Adrenal gland (tissue), 9 donors: ENCODE measurements at regions not wholly inside any gene's neighbourhood (a gene's known extent, or its start where the extent isn't known, plus 50 kb on each side); places are given as distances from the start of the nearest gene placed in this dataset.

ENCODE experiments used
- DNase-seq, 7 donors: peaks; one replicate each; pipeline ENCODE4 v3.0.0-alpha.2; 2019 to 2020
- H3K27ac ChIP-seq, 5 donors: fragments of 200-600 bp; sonication (generic) in 4 of 5; 1 replicate in 3 of 5; 2 replicates in 2 of 5; pipeline versions ENCODE4 v1.5.1 to v1.8.0; 2016 to 2020; ENCODE audit warnings: mild to moderate bottlenecking in 1 of 5
- H3K27me3 ChIP-seq: fragments of 200-600 bp; 2 replicates; pipeline ENCODE4 v1.8.0; 2021
- H3K36me3 ChIP-seq, 2 donors: fragments of 200-600 bp; replicated peaks in 1 of 2; 1 replicate in 1 of 2; 2 replicates in 1 of 2; pipeline versions ENCODE4 v1.5.1 to v1.8.0; 2018 to 2022
- H3K4me1 ChIP-seq, 2 donors: fragments of 200-600 bp; replicated peaks in 1 of 2; 1 replicate in 1 of 2; 2 replicates in 1 of 2; pipeline versions ENCODE4 v1.5.1 to v1.8.0; 2018 to 2021
- H3K4me3 ChIP-seq, 4 donors: fragments of 200-600 bp; sonication (generic) in 3 of 4; one replicate each; pipeline ENCODE4 v1.5.1; 2016 to 2018
- H3K9me3 ChIP-seq, 3 donors: fragments of 200-600 bp; sonication (generic) in 1 of 3; replicated peaks in 1 of 3; 1 replicate in 2 of 3; 2 replicates in 1 of 3; pipeline versions ENCODE4 v1.5.1 to v1.8.0; 2016 to 2021
- CTCF ChIP-seq, 6 experiments: fragments of 450-650 bp in 4 of 6; fragments of 200-600 bp in 2 of 6; sonication (generic) in 1 of 6; IDR thresholded peaks; 1 replicate in 5 of 6; 2 replicates in 1 of 6; pipeline versions ENCODE4 v1.5.1 to v1.8.0; 2016 to 2021; ENCODE audit warnings: antibody characterized with exemption in 6 of 6, mild to moderate bottlenecking in 2 of 6, moderate library complexity in 1 of 6
- POLR2A ChIP-seq, 2 donors: fragments of 450-650 bp; IDR thresholded peaks; one replicate each; pipeline ENCODE4 v1.6.1; 2017; ENCODE audit warnings: antibody characterized with exemption in 2 of 2, mild to moderate bottlenecking in 2 of 2, moderate library complexity in 1 of 2
- WGBS, 4 donors: extraction: QIAGEN DNeasy Blood & Tissue Kit in 2 of 4; methylation state at CpG; one replicate each; pipeline versions ENCODE4 v1.1.5 to v1.1.7; 2013 to 2017; 5-methylcytosine and 5-hydroxymethylcytosine counted together
- intact Hi-C, 2 donors: fragments of 100-400 bp; cut with DNase I; formaldehyde crosslinking; loops; one replicate each; pipeline versions ENCODE4 v1.14.1 to v1.15.0; 2022 to 2023
- donor health status: healthy with polysubstance abuse.
- donor health status: Bipolar disorder and iron deficiency.
- donor health status: DM: yes; HTN: yes; CAD: no.
- donor health status: DM: no; HTN: no; CAD: no.
- donor health status: DM: no; HTN: no; CAD: no.

- no peaks in the 10 kb centered on the region for H3K36me3 ChIP-seq
- intact Hi-C loops = loop anchor here in 1 of 2 donors (10.0 kb wide), 2 partner anchors 267 to 367 kb away; no protein-coding TSS in a partner anchor
Observed at GRCh38 chr5:2031581-2031980, 148.9 kb upstream of the IRX4 start.

DNA sequence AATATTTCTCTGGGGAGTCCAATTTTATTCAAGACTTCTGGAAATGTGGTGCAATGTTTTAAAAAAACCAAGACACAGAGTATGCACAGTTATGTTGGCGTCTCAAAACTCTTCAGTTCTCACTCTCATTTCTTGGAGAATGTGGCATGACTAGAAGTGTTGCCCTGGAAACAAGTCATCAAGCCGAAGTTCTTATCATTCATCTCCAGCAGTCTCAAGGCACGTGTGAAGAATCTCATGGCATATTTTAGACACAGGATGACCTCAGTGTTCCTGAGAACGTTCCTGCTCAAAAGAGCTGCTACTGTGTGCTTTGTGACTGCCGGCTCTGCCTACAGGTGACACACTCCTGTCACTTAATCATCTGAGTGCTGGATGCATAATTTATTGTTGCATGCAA lies 147.4 kb upstream of the IRX4 start:
- Histone ChIP-seq H3K27me3 (no peaks in the 10 kb centered on the region), H3K27ac (no peak overlapping the region), H3K4me1 (no peaks in the 10 kb centered on the region), H3K4me3 (no peak overlapping the region), H3K9me3 (no peaks in the 10 kb centered on the region), H3K36me3 (no peaks in the 10 kb centered on the region)
- TF ChIP-seq POLR2A (IDR thresholded peaks at IDR 0.05) (no peak), CTCF (IDR thresholded peaks at IDR 0.05) (no peak)
- no peak for DNase-seq
- intact Hi-C loops = loop anchor here in 1 of 2 donors (10.0 kb wide), 2 partner anchors 265 to 365 kb away; no protein-coding TSS in a partner anchor
- WGBS, 4 donors = 29 to 35% (median 34%) methylated on average over 5 of the region's 5 CpGs

More at GRCh38 chr5:2031581-2031980, 148.9 kb upstream of the IRX4 start:
- H3K27me3 ChIP-seq = no peaks in the 10 kb centered on the region
- no peak for TF ChIP-seq CTCF (IDR thresholded peaks at IDR 0.05)
- H3K4me1 ChIP-seq = no peaks in the 10 kb centered on the region
- DNase-seq = no peak
- 80 to 88% (median 84%) methylated on average over 9 to 11 of the region's 11 CpGs for WGBS, 4 donors
- H3K27ac ChIP-seq = no peak overlapping the region
- no peaks in the 10 kb centered on the region for H3K9me3 ChIP-seq
- H3K4me3 ChIP-seq = no peak overlapping the region

GRCh38 chr5:2029206-2029605 lies 146.5 kb upstream of the IRX4 start:
- Histone ChIP-seq H3K27me3 (peaks cover 3% of the 10 kb centered on the region), H3K4me1 (no peaks in the 10 kb centered on the region), H3K4me3 (no peak overlapping the region), H3K36me3 (no peaks in the 10 kb centered on the region), H3K27ac (no peak overlapping the region), H3K9me3 (no peaks in the 10 kb centered on the region)
- WGBS, 4 donors = 35 to 50% (median 44%) methylated on average over 4 of the region's 4 CpGs
- no peak for TF ChIP-seq CTCF (IDR thresholded peaks at IDR 0.05)
- TF ChIP-seq POLR2A (IDR thresholded peaks at IDR 0.05) = no peak
- intact Hi-C loops = no loop called here
- no peak for DNase-seq

DNA sequence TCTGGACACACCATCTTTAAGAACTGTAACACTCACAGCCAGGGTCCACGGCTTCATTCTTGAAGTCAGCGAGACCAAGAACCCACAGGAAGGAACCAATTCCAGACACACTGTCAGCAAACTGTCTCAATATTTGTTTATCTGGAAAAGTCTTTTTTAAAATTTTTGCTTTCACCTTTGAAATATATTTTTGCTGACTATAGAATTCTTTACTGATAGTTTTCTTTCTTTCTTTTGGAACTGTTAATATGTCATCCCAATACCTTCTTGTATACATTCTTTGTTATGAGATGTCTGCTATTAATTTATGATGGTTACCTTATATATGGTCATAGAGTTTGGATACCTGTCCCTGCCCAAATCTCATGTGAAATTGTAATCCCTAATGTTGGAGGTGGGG lies 145.1 kb upstream of the IRX4 start:
- no peak overlapping the region for H3K27ac ChIP-seq
- no peak for DNase-seq
- H3K9me3 ChIP-seq = no peaks in the 10 kb centered on the region
- TF ChIP-seq POLR2A (IDR thresholded peaks at IDR 0.05) (no peak), CTCF (IDR thresholded peaks at IDR 0.05) (no peak)
- H3K4me3 ChIP-seq = no peak overlapping the region
- H3K4me1 ChIP-seq = no peaks in the 10 kb centered on the region
- intact Hi-C loops = no loop called here
- H3K27me3 ChIP-seq = peaks cover 3% of the 10 kb centered on the region
- no peaks in the 10 kb centered on the region for H3K36me3 ChIP-seq
- 84 to 91% (median 87%) methylated on average over 2 of the region's 2 CpGs for WGBS, 4 donors
